DOHH2 (cell line): ENCODE measurements at regions not wholly inside any gene's neighbourhood (a gene's known extent, or its start where the extent isn't known, plus 50 kb on each side); places are given as distances from the start of the nearest gene placed in this dataset.

Experiments used
- CTCF ChIP-seq: fragments of 200-600 bp; sonication (generic); IDR thresholded peaks from one replicate; pipeline ENCODE4 v1.5.1; 2014; ENCODE audit warnings: antibody characterized with exemption, mild to moderate bottlenecking, low read depth, low read length; ENCODE audit not compliant: poor library complexity, severe bottlenecking
- EZH2phosphoT487 ChIP-seq: fragments of 200-600 bp; sonication (generic); IDR thresholded peaks from 2 replicates; pipeline ENCODE4 v1.6.1; 2017; ENCODE audit warnings: borderline replicate concordance, mild to moderate bottlenecking, antibody characterized with exemption, low read length, moderate library complexity, mixed read lengths

DNA sequence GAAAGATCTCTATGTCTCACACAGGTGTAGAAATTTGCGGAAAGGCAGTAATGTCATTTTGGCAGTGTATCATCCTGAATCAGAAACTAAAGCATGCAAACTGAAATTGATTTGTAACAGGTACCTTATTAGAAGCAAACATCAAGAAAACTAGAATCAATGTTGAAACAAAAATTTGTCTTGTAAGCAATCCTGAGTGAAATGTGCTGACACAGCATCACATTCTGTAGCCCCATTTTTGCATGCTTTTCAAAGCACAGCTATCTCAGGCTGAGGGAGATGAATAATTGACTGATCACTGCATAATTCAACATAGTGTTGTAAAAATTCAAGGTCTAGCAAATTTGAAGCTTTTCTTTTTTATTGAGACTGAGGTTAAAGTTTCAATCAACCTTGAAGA is 539.7 kb downstream of the DACH1 start:
- no peak for TF ChIP-seq CTCF
- no peak for TF ChIP-seq EZH2phosphoT487
